A549 (cell line): ENCODE measurements at regions not wholly inside any gene's neighbourhood (a gene's known extent, or its start where the extent isn't known, plus 50 kb on each side); places are given as distances from the start of the nearest gene placed in this dataset.

Experiments used
- CEBPB ChIP-seq, 2 experiments: fragments of >200 bp in 1 of 2; sonication (Bioruptor Twin) in 1 of 2; formaldehyde crosslinking in 1 of 2; IDR thresholded peaks; 2 replicates each; pipeline ENCODE4 v1.6.1; 2012 to 2016
- CTCF ChIP-seq: fragments of >200 bp; sonication (Bioruptor Twin); formaldehyde crosslinking; IDR thresholded peaks from 3 replicates; pipeline ENCODE4 v1.5.1; 2016
- HMGXB4 ChIP-seq: fragments of 250-450 bp; sonication (Bioruptor Pico); IDR thresholded peaks from 2 replicates; pipeline ENCODE4 v1.5.0; 2021; ENCODE audit warnings: mild to moderate bottlenecking, moderate library complexity, borderline replicate concordance
- HOXB5 ChIP-seq: fragments of 250-450 bp; sonication (Bioruptor Pico); IDR thresholded peaks from 2 replicates; pipeline ENCODE4 v1.5.0; 2020; ENCODE audit warnings: mild to moderate bottlenecking, moderate library complexity
- KDM1A ChIP-seq: fragments of 200-600 bp; sonication (generic); IDR thresholded peaks from 2 replicates; pipeline ENCODE4 v1.6.1; 2016; ENCODE audit warnings: low read depth, mild to moderate bottlenecking
- KDM5A ChIP-seq: fragments of 200-600 bp; sonication (generic); IDR thresholded peaks from 2 replicates; pipeline ENCODE4 v1.6.1; 2016; ENCODE audit warnings: antibody characterized with exemption, mild to moderate bottlenecking
- NR3C1 ChIP-seq: fragments of >200 bp; sonication (Bioruptor Twin); formaldehyde crosslinking; IDR thresholded peaks from 3 replicates; pipeline ENCODE4 v1.6.1; 2017
- POLR2A ChIP-seq: IDR thresholded peaks from 2 replicates; pipeline ENCODE4 v1.6.1; 2012; ENCODE audit warnings: mild to moderate bottlenecking, low read length
- RAD21 ChIP-seq, 2 experiments: fragments of >200 bp in 1 of 2; sonication (Bioruptor Twin) in 1 of 2; formaldehyde crosslinking in 1 of 2; IDR thresholded peaks in 1 of 2; conservative IDR thresholded peaks in 1 of 2; 2 replicates in 1 of 2; 3 replicates in 1 of 2; pipeline ENCODE4 v1.6.1; 2012 to 2018; ENCODE audit warnings: inconsistent platforms in 1 of 2
- REST ChIP-seq: fragments of 200-600 bp; sonication (generic); IDR thresholded peaks from 2 replicates; pipeline ENCODE4 v1.6.1; 2016; ENCODE audit warnings: antibody characterized with exemption, mild to moderate bottlenecking, moderate library complexity
- SREBF2 ChIP-seq: fragments of 450-650 bp; IDR thresholded peaks from 2 replicates; pipeline ENCODE4 v1.6.1; 2014; ENCODE audit warnings: mild to moderate bottlenecking, moderate library complexity
- TF ChIP-seq, protein P1 (sequence below): fragments of 450-650 bp; IDR thresholded peaks from 2 replicates; pipeline ENCODE4 v1.6.1; 2014; ENCODE audit warnings: antibody characterized with exemption

DNA sequence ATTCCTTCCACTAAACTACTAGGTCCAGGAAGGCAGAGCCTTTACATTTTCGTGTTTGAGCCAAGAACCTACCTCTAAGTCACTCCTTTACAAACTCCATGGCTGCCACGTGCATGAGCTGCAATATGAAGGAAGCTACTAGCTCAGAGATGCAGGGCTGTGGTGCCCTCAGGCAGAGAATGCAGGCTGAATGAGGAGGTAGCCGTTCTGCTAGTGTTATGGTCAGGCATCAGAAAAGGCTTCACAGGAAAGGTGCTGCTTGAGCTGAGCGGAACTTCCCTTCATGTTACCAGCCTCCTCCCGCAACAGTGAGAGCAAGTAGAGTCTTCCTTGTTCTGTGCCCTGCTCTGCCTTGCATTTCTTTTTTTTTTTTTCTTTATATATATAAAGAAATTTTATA lies 148.3 kb upstream of the PACRGL start:
- no peak for TF ChIP-seq CTCF
- no peak for TF ChIP-seq HOXB5
- no peak for TF ChIP-seq KDM5A
- no peak for TF ChIP-seq SREBF2
- TF ChIP-seq CEBPB (IDR thresholded peaks at IDR 0.05), result no peak
- no peak for TF ChIP-seq RAD21 (conservative IDR thresholded peaks at IDR 0.05 in 1 of 2, IDR thresholded peaks at IDR 0.05 in 1 of 2)
- TF ChIP-seq KDM1A, result no peak
- no peak for TF ChIP-seq NR3C1
- TF ChIP-seq HMGXB4 (CRISPR knock-in tag), result no peak
- TF ChIP-seq POLR2A, result no peak
- TF ChIP-seq, protein P1, sequence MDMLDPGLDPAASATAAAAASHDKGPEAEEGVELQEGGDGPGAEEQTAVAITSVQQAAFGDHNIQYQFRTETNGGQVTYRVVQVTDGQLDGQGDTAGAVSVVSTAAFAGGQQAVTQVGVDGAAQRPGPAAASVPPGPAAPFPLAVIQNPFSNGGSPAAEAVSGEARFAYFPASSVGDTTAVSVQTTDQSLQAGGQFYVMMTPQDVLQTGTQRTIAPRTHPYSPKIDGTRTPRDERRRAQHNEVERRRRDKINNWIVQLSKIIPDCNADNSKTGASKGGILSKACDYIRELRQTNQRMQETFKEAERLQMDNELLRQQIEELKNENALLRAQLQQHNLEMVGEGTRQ, result no peak
- no peak for TF ChIP-seq REST
